ENCODE measurements at regions not wholly inside any gene's neighbourhood (a gene's known extent, or its start where the extent isn't known, plus 50 kb on each side); places are given as distances from the start of the nearest gene placed in this dataset.
A peak's percentile ranks its signal among the peaks of the same experiment; 100 is the strongest.

- TF ChIP-seq CTCF (conservative IDR thresholded peaks at IDR 0.05; ENCODE audit: control insufficient read depth, insufficient read depth, low read depth, low read length) = no peak
- H3K4me3 ChIP-seq (ENCODE audit: control insufficient read depth, low read depth, low read length) = no peak overlapping the region
- DNase-seq (ENCODE audit: low read depth) = no peak
Observed at GRCh38 chrX:13933352-13933751, 96.3 kb downstream of the GEMIN8 start.

GRCh38 chrX:13932416-13932815, 97.3 kb downstream of the GEMIN8 start:
- H3K4me3 ChIP-seq (ENCODE audit: control insufficient read depth, low read depth, low read length) = no peak overlapping the region
- no peak for TF ChIP-seq CTCF (conservative IDR thresholded peaks at IDR 0.05; ENCODE audit: control insufficient read depth, insufficient read depth, low read depth, low read length)
- no peak for DNase-seq (ENCODE audit: low read depth)

- TF ChIP-seq CTCF (conservative IDR thresholded peaks at IDR 0.05; ENCODE audit: control insufficient read depth, insufficient read depth, low read depth, low read length) = no peak
- H3K4me3 ChIP-seq (ENCODE audit: control insufficient read depth, low read depth, low read length) = no peak overlapping the region
- no peak for DNase-seq (ENCODE audit: low read depth)
Observed at GRCh38 chrX:13927175-13927574, 102.5 kb downstream of the GEMIN8 start.

GRCh38 chrX:13923845-13924244, 105.8 kb downstream of the GEMIN8 start:
- no peak for DNase-seq (ENCODE audit: low read depth)
- no peak for TF ChIP-seq CTCF (conservative IDR thresholded peaks at IDR 0.05; ENCODE audit: control insufficient read depth, insufficient read depth, low read depth, low read length)
- H3K4me3 ChIP-seq (ENCODE audit: control insufficient read depth, low read depth, low read length) = no peak overlapping the region

- no peak overlapping the region for H3K4me3 ChIP-seq (ENCODE audit: control insufficient read depth, low read depth, low read length)
- DNase-seq (ENCODE audit: low read depth) = no peak
- TF ChIP-seq CTCF (conservative IDR thresholded peaks at IDR 0.05; ENCODE audit: control insufficient read depth, insufficient read depth, low read depth, low read length) = no peak
Observed at GRCh38 chrX:13923289-13923688, 106.4 kb upstream of the GPM6B start.

GRCh38 chrX:13917507-13917906, 100.6 kb upstream of the GPM6B start:
- no peak for TF ChIP-seq CTCF (conservative IDR thresholded peaks at IDR 0.05; ENCODE audit: control insufficient read depth, insufficient read depth, low read depth, low read length)
- no peak overlapping the region for H3K4me3 ChIP-seq (ENCODE audit: control insufficient read depth, low read depth, low read length)
- no peak for DNase-seq (ENCODE audit: low read depth)

GRCh38 chrX:13911586-13911985, 94.7 kb upstream of the GPM6B start:
- no peak overlapping the region for H3K4me3 ChIP-seq (ENCODE audit: control insufficient read depth, low read depth, low read length)
- no peak for TF ChIP-seq CTCF (conservative IDR thresholded peaks at IDR 0.05; ENCODE audit: control insufficient read depth, insufficient read depth, low read depth, low read length)
- peak; percentile 75 for DNase-seq (ENCODE audit: low read depth)
